ENCODE measurements at regions not wholly inside any gene's neighbourhood (a gene's known extent, or its start where the extent isn't known, plus 50 kb on each side); places are given as distances from the start of the nearest gene placed in this dataset.
"Not testable (repeated sequence)": the region's sequence is repeated elsewhere in the genome, so short reads cannot be mapped to it uniquely, and the experiment has no call there.

DNA sequence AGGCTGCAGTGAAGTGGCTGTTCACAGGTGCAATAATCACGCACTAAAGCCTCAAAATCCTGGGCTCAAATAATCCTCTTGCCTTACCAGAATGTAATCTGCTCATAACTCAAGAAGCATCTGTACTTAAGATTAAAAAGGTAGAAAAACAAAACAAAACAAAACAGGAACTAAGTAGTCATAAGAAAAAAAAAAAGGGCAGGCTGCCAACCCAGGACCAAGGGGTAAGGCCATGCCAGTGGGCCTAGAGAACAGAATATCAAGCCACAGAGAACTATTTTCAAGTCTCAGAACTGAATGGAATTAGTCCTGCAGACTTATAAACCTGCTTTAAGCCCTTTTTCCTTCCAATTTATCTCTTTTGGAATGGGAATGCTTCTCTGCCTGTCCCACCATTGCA is 64.8 kb upstream of the TBC1D3K start:
- DNase-seq (ENCODE audit: low read depth), result no peak
- H3K4me3 ChIP-seq (ENCODE audit: low read depth, low read length), result no peak overlapping the region
- TF ChIP-seq, protein P1, sequence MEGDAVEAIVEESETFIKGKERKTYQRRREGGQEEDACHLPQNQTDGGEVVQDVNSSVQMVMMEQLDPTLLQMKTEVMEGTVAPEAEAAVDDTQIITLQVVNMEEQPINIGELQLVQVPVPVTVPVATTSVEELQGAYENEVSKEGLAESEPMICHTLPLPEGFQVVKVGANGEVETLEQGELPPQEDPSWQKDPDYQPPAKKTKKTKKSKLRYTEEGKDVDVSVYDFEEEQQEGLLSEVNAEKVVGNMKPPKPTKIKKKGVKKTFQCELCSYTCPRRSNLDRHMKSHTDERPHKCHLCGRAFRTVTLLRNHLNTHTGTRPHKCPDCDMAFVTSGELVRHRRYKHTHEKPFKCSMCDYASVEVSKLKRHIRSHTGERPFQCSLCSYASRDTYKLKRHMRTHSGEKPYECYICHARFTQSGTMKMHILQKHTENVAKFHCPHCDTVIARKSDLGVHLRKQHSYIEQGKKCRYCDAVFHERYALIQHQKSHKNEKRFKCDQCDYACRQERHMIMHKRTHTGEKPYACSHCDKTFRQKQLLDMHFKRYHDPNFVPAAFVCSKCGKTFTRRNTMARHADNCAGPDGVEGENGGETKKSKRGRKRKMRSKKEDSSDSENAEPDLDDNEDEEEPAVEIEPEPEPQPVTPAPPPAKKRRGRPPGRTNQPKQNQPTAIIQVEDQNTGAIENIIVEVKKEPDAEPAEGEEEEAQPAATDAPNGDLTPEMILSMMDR (IDR thresholded peaks at IDR 0.05; ENCODE audit: insufficient read depth, low read depth, low read length), result no peak

DNA sequence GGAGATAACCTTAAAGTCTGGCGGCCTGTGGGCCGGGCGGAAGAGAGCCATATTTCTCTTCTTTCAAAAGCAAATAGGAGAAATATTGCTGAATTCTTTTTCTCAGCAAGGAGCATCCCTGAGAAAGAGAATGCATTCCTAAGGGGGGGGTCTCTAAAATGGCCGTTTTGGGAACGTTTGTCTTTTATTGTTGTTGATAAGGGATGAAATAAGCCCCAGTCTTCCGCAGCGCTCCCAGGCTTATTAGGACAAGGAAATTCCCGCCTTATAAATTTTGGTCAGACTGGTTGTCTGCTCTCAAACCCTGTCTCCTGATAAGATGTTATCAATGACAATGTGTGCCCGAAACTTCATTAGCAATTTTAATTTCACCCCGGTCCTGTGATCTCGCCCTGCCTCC is 65.8 kb upstream of the TBC1D3K start:
- DNase-seq (ENCODE audit: low read depth); H3K4me3 ChIP-seq (ENCODE audit: low read depth, low read length): not testable (repeated sequence)

DNA sequence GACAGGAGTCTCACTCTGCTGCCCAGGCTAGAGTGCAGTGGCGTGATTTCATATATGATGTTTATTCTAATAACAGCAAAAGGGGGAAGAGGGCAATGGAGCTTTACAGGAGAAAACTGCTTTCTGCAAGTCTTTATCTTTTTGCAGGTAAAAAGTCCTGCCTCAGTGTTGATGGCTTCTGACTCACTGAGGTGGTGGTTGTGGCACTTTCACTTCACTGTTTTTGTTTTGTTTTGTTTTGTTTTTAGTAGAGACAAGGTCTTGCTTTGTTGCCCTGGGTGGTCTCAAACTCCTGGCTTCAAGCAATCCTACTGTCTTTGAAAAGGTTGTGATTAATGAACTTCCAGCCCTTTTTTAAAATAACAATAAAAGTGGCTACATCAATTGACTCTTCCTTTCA is 68.0 kb upstream of the TBC1D3K start:
- TF ChIP-seq, protein P1 (IDR thresholded peaks at IDR 0.05; ENCODE audit: insufficient read depth, low read depth, low read length), result no peak
- DNase-seq (ENCODE audit: low read depth), result no peak
- no peak overlapping the region for H3K4me3 ChIP-seq (ENCODE audit: low read depth, low read length)

DNA sequence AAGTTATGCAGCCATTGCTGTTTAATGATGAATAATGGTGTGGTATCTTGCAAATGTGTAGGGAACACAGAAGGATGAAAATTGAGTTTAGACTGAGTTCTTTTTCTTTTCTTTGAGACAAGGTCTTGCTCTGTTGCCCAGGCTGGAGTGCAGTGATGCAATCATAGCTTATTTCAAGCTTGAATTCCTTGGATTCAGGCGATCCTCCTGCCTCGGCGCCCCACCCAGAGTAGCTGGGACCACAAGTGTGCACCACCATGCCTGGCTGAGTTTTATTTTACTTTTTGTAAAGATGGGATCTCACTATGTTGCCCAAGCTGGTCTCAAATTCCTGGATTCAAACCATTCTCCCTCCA is 74.6 kb upstream of the TBC1D3K start:
- DNase-seq (ENCODE audit: low read depth), result no peak
- TF ChIP-seq, protein P1 (IDR thresholded peaks at IDR 0.05; ENCODE audit: insufficient read depth, low read depth, low read length), result no peak
- no peak overlapping the region for H3K4me3 ChIP-seq (ENCODE audit: low read depth, low read length)

DNA sequence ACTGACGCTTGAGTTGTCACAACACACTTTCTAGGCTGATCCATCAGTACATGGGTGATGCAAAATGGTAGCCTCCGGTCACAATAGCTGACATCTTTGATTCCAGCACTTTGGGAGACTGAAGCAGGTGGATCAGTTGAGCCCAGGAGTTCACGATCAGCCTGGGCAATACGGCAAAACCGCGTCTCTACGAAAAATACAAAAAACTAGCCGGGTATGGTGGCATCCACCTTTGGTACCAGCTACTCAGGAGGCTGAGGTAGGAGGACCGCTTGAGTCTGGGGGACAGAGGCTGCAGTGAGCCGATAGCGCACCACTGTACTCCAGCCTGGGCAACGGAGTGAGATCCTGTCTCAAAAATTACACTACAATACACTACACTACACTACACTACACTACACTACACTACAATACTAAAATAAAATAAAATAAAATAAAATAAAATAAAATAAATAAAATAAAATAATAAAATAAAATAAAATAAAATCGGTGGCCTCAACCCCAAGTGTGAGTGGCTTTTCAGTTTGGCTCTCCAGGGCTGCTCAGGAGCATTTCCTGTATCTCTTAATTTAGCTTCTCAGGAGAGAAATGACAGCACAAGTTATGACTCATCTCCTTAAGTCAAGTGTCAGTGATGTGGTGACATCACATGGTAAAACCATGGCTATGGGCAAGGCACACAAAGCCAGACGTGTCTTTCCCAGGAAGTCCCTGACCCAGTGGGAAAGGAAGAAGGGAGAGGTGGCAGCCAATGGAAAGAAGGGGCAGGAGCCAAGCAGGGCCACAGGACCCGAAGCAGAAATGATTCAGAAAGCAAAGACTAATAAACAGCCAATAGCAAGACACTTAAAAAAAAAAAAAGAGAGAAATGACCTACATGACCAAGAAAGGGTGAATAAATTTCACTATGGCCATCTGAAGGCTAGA is 75.3 kb upstream of the TBC1D3K start:
- no peak overlapping the region for H3K4me3 ChIP-seq (ENCODE audit: low read depth, low read length)
- TF ChIP-seq, protein P1 (IDR thresholded peaks at IDR 0.05; ENCODE audit: insufficient read depth, low read depth, low read length), result no peak
- DNase-seq (ENCODE audit: low read depth), result peak; percentile 80

DNA sequence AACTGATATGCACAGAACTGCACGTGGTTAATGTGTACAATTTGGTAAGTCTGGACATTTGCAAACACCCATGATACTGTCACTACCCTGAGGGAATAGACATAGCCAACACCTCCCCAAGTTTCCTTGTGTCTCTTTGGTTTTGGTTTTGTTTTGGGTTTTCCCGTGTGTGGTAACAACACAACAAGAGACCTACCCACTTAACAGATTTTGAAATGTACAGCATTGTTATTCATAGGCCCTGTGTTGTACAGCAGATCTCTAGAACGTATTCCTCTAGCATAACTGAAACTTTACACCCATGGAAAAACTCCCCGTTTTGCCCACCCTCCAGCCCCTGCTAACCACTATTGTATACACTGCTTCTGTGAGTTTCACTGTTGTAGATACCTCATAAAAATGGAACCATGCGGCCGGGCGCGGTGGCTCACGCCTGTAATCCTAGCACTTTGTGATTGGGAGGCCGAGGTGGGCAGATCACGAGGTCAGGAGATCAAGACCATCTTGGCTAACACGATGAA is 76.3 kb upstream of the TBC1D3K start:
- TF ChIP-seq, protein P1 (IDR thresholded peaks at IDR 0.05; ENCODE audit: insufficient read depth, low read depth, low read length), result no peak
- H3K4me3 ChIP-seq (ENCODE audit: low read depth, low read length), result no peak overlapping the region
- DNase-seq (ENCODE audit: low read depth), result no peak

DNA sequence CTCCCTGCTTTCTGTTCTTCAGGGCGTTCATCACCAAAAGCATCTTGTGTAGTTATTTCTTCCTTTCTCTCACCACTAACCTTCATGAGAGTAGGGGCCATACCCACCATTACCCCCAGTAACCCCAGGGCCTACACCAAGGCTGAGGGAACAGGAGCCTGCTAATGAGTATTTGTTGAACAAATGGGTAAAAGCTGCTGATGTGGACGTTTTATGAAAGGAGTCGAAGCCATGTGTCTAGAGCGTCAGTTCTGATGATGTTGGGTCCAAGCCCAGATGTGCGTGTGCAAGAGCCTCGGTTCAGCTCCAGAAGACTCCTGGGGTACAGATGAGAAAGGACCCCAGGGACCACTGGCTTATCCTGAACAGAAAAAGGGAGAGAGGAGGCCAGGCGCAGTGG is 77.1 kb upstream of the TBC1D3K start:
- no peak for DNase-seq (ENCODE audit: low read depth)
- TF ChIP-seq, protein P1 (IDR thresholded peaks at IDR 0.05; ENCODE audit: insufficient read depth, low read depth, low read length), result no peak
- no peak overlapping the region for H3K4me3 ChIP-seq (ENCODE audit: low read depth, low read length)
